Activated CD8-positive, alpha-beta memory T cell treated with anti-CD3 and anti-CD28 coated beads for 36 hours (primary cell): ENCODE measurements at regions not wholly inside any gene's neighbourhood (a gene's known extent, or its start where the extent isn't known, plus 50 kb on each side); places are given as distances from the start of the nearest gene placed in this dataset.

Experiments used
- CTCF ChIA-PET: fragments of 350-600 bp; sonication (Branson Sonifier 250); formaldehyde crosslinking; loops from one replicate; lab custom pipeline; 2021; ENCODE audit warnings: antibody characterized with exemption; lab: Charles Lee
- POLR2A ChIA-PET: fragments of 350-600 bp; sonication (Branson Sonifier 250); formaldehyde crosslinking; loops from one replicate; lab custom pipeline; 2021; ENCODE audit warnings: antibody characterized with exemption; lab: Charles Lee

DNA sequence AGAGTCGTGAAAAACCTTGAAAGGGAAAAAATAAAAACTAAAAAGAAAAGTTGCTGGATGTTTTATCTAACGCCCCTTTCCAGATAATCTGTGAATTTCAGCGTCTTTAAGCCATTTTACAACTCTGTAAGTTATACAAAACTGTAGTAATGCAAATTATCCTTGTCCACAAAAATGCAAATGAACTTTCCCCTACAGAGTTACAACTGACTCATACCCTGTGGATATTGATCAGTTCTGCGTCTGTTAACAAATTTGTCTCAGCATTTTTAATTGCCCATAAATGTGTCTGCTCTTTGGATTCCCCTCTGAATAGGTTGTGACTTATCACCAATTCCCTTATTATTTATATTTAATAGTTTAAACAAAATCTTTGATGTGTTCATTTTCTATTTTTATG is 105.9 kb upstream of the PRLR start:
- POLR2A ChIA-PET, result interaction anchor here (0.6 kb wide), 1 partner anchor 489 kb away, joined by 3 read pairs; no protein-coding TSS in a partner anchor
- CTCF ChIA-PET, result no interaction called here

- POLR2A ChIA-PET, result no interaction called here
- CTCF ChIA-PET, result no interaction called here
Measured at GRCh38 chr5:35335752-35336151, 105.5 kb upstream of the PRLR start.

DNA sequence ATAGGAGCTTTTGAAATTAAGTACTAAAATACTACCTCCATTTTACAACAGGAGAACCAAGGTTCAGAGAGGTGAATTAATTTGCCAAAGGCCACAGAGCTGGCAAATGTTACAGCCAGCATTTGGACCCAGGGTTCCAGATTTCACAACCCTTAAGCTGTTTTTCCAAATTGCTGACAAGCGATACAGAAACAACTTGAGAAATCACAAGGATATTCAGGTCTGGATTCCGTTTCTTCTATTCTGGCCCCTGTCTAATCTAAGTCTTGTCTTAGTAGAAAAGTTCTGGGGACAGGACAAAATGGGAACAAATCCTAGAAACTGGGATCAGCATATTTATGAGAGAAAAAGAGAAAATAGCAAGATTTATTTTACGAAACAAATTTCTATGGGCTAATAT is 103.1 kb upstream of the PRLR start:
- CTCF ChIA-PET, result interaction anchor here (1.2 kb wide), 1 partner anchor 593 kb away, joined by 3 read pairs; no protein-coding TSS in a partner anchor
- POLR2A ChIA-PET, result no interaction called here

DNA sequence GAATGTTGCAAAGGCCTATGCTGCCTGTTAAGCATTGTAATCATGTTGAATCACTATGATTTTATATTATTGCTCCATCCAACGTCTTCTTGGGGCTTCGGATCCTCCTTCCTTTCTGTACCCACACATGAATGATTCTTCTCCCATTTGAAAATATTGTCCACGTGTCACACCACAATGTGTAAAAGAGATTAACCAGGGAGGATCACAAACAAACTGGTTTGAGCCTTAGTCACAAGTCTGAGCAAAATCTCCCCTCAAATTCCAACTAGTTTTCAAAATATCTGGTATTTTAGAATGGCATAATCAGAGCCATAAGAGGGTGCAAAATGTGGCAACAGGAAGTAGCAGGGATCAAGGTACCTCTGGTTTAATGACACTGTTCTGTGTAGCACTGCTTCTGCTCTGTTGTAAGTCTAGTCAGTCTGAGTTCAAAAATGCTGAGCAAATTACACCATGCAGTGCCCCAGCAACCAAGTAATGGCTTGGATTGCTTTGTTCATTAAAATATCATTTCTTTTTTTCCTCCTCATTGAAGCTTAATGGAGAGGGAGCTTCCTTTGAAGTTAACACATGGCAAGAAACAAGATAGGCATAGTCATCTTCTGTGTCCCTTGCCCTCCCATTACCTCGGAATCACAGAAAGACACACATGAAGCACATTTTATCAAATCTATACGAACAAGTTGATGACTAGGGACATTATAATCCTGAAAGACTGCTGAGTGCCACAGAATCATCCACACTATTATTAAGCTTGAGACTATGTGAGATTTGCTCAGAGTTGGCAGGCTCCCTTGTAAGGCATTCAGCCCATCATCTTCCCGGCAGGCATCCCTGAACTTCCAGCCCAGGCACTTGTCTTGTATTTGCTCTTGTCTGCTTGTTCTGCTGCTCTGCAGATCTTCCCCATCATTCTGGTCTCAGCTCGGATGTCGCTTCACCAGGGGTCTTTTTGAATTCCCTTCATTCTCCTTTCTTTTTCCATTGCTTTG is 102.0 kb upstream of the PRLR start:
- CTCF ChIA-PET, result interaction anchor here (1.2 kb wide), 1 partner anchor 594 kb away, joined by 3 read pairs; no protein-coding TSS in a partner anchor
- POLR2A ChIA-PET, result no interaction called here

DNA sequence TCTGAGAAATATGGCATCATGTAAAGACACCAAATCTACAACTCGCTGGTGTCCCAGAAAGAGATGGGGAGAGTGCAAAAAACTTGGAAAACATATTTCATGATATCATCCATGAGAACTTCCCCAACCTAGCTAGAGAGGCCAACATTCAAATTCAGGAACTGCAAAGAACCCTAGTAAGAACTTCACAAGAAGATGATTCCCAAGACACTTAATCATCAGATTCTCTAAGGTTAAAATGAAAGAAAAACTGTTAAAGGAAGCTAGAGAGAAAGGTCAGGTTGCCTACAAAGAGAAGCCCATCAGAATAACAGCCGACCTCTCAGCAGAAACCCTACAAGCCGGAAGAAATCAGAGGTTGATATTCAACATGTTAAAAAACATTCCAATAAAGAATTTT is 95.5 kb upstream of the PRLR start:
- ChIA-PET POLR2A (no interaction called here), CTCF (no interaction called here)

GRCh38 chr5:35324679-35325078 is 94.4 kb upstream of the PRLR start:
- CTCF ChIA-PET, result interaction anchor here (1.0 kb wide), 1 partner anchor 10 kb away, joined by 3 read pairs; no protein-coding TSS in a partner anchor
- POLR2A ChIA-PET, result no interaction called here

- CTCF ChIA-PET, result interaction anchor here (1.0 kb wide), 1 partner anchor 11 kb away, joined by 3 read pairs; no protein-coding TSS in a partner anchor
- POLR2A ChIA-PET, result no interaction called here
Measured at GRCh38 chr5:35324201-35324600, 93.9 kb upstream of the PRLR start.

- ChIA-PET CTCF (no interaction called here), POLR2A (no interaction called here)
Measured at GRCh38 chr5:35320029-35320428, 89.7 kb upstream of the PRLR start.

DNA sequence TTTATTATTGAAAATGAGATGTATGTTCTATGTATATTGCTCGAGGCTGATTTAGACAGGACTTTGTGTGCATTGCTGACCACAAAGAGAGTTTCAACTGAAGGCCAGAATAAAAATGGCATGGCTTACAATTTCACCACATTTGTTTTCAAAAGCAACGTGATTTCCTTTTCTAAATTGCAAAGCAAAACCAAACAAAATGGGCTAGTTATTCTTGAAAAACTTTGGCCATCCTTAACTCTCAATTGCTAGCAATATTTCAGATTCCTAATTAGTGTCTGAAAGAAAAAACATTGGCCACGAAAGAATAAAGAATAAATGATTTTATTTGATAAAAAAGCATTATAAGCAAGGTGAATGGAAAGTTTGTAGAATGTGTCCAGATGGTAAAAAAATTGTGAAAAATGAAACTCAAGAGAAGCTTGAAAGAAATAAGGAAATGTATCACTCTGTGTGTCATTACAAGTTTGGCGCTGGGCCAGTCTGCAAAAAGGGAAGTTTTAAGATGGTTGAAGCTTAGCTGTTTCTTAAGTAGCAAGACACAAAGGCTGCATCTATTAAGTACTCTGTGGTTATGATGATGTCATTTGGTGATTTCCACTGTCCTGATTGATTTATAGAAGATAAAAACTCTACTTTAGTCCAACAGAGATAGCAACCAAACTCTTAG is 89.2 kb upstream of the PRLR start:
- ChIA-PET CTCF (no interaction called here), POLR2A (interaction anchor here (0.6 kb wide), 1 partner anchor 467 kb away, joined by 5 read pairs; no protein-coding TSS in a partner anchor)

GRCh38 chr5:35317586-35317985 is 87.3 kb upstream of the PRLR start:
- ChIA-PET POLR2A (no interaction called here), CTCF (no interaction called here)

DNA sequence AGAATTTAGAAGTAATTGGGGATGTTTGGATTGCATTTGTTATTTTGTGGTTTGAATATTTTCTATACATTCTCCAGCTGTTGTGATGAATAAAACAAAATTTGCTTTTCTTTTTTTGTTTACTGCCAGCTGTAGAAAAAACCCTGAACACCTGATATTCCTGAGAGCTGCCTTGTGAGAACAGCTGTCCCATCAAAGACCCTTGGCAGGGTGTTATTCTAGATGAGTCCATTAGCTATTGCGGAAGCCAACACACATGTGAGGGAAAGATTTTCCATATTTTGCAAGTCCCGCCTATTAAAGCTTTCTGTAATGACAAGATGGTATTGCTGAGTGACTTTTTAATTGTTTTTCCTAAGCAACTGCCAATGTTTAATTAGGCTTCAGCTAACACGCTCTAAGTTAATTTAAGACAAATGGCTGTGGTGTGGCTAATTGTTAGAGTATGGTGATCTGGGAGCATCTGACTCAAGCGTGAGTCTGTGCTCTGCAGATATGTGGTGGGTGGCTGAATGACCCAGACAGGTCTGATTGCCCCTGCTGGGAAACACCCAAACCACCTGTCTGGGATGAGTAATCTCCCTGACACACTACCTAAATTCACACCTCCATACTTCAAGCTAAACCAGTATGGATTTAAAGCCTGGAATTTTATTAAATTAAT is 86.5 kb upstream of the PRLR start:
- ChIA-PET POLR2A (no interaction called here), CTCF (no interaction called here)

GRCh38 chr5:35313291-35313690 is 83.0 kb upstream of the PRLR start:
- ChIA-PET POLR2A (no interaction called here), CTCF (no interaction called here)

- CTCF ChIA-PET, result no interaction called here
- POLR2A ChIA-PET, result no interaction called here
Measured at GRCh38 chr5:35312267-35312666, 82.0 kb upstream of the PRLR start.

GRCh38 chr5:35309365-35310130 is 79.3 kb upstream of the PRLR start:
- ChIA-PET CTCF (no interaction called here), POLR2A (no interaction called here)

DNA sequence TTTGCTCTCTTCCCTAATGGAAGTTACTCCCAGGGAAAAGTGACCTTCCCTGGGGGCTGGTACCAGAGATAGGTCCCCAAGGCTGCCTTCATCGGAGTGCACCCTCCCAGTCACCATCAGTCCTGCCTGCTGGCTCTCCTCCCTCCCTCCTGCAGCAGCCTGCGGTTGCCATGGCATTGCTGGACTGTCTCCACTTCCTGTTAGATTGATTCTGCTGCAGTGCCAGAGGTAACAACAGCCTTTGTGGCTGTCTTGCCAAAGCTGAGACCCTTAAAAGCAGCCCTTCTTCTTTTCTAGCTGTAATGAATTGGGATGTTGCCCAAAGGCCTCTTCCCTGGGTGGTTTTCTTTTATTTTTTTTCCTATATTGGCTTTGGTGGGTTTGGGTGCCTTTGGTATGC is 78.1 kb upstream of the PRLR start:
- POLR2A ChIA-PET, result no interaction called here
- CTCF ChIA-PET, result no interaction called here

DNA sequence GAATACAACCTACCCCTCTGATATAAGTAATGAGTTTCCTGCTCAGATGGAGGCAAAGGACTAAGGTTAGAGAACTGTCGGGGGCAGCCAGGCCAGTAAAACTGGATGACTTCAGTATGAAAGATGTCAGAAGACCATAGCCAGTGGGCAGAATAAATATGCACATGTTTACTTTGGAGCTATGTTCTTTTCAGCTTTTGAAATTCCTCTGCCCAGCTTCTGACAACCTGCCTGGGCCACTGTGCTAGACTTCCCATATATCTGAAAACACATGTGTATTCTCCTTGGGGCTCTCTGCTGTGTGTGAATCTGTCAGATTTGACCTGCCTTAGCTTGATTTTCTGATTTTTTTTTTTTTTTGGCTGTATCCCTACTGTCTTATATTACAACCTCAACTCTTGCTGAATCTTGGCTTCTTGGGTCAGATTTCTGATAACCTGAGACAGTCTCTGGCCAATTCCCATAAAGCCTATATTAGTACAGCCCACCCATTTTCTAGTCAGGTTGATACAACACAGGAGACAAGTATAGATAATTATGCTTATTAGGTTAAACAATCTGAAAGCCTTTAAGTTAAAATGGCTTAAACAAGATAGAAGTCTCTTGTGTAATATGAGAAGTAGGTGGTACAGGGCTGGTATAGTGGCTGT is 76.6 kb upstream of the PRLR start:
- ChIA-PET CTCF (no interaction called here), POLR2A (no interaction called here)

DNA sequence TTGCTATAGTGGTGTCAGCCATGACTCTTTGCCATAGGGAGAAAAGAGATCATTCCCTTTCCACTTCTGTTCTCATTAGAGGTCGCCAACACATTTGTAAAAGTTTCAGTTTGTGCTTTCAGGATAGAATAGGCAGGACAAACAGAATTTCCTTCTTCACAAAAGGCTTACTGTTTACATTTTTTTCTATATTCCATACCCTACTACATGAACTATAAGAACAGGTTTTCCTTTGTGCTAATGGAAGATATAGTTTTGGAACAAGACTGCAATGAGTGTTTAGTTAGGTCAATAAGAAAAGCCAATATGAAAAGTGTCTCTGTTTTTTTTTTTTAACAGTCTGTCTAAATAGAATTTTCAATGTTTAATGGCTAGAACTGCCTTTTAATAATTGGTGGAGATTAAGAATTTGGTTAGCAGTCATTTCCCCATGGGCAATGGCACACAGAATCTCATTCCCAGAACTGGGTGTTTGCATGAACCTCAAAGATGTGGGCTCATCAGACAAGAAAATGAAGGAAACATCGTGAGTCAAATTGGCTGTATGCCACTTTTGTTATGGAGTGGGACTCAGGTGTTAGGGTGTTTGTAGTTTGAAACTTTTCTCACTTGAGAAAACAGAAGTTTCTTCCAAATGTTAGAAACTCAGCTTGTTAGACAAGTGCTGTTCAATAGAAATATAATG is 75.2 kb upstream of the PRLR start:
- CTCF ChIA-PET, result no interaction called here
- POLR2A ChIA-PET, result no interaction called here

DNA sequence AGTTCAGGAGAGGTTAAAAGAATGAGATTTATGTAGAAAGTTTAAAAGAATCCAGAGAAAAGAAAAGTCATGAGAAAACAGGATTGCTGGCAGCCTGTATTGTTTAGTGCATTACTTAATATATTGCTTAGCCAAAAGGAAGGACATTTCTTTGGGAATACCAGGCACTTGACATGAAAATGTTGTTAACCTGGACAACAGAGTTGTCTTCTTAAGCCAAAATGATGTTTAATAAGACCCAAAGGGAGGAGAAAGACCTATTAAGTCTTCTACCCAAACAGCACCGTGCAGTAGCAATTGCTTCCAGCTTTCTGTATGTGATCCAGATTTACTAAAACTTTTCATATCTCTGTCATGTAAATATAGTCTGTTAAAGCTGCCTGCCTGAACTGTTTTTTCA is 74.0 kb upstream of the PRLR start:
- ChIA-PET CTCF (no interaction called here), POLR2A (no interaction called here)
